HG03558 (cell line): ENCODE measurements at regions not wholly inside any gene's neighbourhood (a gene's known extent, or its start where the extent isn't known, plus 50 kb on each side); places are given as distances from the start of the nearest gene placed in this dataset.

ENCODE experiments used
- ATAC-seq: cut with Tn5 transposase; IDR thresholded peaks from one replicate; pipeline ENCODE4 v1.9.1; 2021; ENCODE audit warnings: moderate number of reproducible peaks; ENCODE audit not compliant: unreplicated experiment; ENCODE audit errors: extremely low read depth

DNA sequence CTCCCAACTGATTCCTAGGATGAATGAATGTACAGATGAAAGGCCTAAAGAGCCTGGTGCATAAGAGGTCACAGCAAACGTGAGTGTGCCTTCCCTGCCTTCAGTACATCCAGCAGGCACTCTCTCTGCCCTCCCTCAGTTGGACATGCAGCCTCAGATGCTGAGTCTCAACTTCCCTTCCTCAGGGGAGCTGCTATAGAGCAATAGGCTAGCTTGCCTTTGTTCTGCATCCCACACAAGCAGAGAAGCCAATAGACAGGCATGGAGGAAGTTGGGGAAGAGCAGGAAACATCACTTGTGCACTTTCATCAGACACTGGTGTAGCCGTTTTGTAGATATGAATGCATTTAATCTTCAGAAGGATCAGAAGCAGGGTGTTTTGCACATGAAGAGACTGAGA, 147.5 kb upstream of the THBS1 start:
- no peak for ATAC-seq

DNA sequence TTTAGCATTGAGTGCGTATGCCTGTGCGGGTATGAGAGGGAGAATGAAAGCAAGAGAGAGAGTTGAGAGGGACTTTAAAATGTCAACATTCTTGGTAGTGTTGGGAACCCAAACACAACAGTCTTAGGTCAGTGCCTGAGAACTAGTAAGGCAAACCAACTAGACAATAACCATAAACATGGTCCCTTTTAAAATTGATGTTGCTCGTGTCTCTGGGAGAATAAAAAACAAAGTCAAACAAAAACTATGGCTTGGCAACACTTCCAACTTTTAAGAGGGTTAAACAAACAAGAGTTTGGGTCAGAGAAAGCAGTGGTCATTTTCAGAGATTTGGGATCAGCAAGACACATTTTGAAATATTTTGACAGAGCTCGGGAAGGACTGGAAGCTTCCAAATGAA, 146.7 kb upstream of the THBS1 start:
- no peak for ATAC-seq

DNA sequence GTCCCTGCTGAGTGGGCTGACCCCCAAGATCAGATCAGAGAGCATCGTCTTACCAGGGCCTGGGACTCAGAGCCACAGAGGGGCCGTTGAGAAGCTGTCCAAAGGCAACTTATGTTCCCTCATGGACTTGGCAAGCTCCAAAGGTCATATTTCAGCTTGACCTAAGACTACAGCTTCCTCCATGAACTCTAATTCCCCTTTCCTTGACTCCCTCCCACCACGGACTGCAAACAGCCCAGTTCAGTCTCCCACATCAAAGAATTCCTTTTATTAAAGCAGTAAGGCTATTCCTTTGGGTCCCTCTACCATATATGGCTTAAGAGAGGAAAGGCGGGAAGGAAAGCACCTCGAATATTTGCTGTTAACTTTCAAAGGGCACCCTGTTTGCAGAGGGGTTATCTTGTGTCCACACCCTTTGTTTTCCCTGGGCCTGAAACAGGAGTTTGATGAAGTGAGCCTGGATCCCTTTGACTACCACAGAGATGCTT, 146.1 kb upstream of the THBS1 start:
- ATAC-seq, result no peak

DNA sequence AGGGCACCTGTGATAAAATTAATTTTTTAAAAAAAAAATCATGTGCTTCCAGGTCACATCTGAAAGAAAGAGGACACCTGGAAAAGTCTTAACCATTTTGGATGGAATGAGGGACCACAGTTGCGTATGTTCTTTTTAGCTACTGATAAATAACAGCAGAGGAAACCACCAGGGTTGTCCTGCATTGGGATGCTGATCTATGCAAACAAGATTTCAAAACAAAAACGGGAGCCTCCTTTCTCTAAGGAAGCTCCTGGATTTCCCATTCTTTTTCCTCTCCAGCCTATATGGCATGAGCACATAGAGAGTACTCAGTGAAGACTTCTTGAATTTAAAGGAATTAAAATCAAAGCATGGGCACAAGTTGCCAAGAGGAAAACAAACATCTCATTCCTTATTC, 145.6 kb upstream of the THBS1 start:
- no peak for ATAC-seq

DNA sequence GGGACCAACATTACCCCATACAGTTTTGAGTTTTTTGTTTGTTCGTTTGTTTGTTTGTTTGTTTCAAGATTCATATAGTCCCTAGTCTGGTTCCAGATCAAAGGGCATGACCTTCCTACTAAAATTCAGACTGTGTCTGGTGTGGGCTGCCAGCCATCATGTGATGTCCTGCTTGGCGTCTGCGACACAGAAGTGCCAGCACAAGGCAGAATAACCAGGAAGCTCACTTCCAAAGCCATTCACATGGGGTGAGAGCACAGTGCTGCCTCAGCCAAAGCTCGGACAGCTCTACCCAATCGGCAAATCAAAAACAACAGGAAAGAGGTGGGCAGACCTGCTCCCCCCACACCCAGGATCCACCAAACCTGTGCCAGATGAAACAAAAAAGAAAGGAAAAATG, 142.6 kb upstream of the THBS1 start:
- ATAC-seq, result no peak

DNA sequence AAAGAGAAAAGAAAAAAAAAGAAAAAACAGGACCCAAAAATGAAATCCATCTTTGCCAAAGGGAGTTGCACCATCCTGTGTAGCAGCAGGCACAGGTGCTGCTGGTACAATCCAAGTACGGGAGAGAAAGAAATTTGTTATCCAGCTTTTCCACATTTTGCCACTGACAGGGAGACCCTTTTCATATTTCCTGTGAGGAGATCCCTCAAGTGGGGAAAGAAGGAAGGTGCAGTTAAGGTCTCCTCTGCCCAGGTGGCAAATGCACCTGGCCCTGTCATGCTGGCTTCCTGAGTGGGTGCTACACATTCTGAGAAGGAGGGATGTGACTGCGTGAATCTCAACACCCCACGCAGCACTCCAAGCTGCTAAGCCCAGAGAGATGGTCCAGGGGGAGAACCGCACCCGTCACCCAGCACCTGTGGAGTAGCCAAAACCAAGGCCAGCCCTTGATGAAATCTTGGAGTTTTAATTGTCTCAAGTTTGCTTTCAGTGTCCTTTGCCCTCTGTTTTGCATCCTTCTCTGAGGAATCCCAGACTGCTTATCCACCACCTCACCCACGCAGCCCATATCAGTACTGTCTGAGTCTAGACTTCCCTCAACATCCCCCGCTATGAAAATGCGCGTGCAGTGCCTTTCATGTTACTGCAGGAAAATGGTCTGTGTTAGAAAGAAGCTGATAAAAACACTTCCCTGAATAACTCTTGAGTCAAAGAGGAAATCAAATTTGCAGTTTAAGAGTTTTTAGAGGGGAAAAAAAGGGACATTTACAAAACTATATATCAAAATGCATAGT, 141.9 kb upstream of the THBS1 start:
- no peak for ATAC-seq

DNA sequence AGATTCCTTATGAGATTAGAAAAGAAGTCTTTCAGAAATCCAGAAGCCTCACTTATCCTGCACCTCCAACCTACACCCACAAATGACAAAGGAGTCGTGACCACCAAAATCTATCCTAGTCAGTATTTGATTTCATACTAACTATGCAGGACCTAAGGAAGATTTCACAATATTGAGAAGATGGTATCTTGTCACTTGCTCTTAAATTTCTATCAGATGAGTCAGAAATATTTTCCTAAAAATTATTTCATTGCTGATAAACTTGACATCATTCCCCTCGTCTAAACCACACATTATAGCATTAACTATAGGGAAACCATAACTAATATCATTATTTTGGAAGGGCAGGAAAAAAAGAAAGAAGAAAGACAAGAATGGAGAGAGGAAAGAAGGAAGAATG, 138.0 kb upstream of the THBS1 start:
- no peak for ATAC-seq

DNA sequence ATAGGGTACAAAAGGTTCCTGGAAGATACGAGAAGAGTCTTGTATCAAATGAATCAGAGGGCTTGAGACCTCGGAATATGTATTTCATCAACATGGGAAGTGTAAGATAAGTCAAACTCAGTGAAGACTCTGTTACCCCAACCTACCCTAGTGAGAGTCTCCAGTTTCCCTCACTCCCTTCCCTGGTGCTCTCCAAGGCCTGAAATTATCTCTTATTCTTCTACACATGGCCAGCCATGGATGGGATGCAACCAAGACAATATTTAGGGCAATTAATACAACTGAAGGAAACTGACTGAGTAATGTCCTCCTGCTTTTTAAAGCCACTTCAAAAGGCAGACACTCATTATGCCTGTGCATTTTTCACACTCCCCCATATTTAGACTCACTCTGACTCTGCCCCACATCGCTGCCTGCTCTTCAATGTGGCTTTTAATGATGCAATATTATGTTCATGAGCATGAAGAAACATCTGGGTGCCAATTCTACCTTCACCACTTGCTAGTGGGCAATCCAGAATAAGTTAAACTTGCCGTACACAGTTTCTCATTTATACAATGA, 137.1 kb upstream of the THBS1 start:
- ATAC-seq, result no peak

DNA sequence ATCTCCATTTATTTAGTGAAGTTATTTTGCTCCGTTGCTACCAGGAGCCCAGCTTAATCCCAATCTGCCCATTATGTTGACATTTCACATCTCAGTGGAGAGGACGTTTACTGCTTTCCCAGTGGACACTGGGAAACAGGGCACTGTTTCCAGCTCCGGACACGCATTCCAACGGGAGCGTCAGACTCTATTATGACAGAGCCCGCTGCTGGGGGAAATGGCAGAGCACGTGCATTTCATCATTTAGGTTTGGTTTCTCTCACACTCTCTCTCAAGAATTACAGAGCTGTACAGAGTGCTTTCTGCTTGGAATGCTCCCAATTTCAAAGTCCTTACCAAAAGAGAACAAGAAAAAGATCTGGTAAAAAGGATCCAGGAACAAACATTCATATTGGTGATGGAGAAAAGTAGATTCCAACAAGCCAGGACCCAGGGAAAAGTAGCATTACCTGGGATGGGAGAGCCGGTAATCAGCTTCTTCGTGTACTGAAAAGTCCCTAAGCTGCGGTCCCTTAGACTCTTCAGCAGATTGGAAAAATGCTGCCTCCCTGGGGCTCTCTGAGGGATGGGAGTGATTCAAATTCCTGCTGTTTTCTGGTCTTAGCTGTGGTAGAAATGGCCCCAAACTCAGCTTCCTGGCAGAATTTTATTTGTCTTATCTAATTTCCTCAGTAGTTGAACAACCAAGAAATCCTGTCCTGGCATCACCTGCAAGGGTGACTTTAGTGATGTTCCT, 136.0 kb upstream of the THBS1 start:
- ATAC-seq, result no peak

DNA sequence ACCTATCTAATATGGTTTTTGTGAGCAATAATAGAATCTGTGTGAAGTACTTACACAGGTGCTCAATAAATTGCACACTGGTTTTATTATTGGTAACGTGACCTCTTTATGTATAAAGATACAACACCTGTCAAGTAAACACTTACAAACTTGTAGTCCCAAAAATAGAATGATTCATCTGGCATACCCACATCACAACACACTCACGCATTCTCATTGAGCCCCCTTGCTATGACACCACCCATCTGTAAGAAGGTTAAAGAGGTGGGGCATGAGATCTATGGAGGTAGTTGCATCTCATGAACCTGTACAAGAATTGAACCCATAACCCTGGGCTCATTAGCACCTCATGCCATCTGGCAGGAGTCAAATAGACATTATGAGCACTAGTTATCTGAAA, 134.9 kb upstream of the THBS1 start:
- ATAC-seq, result no peak

DNA sequence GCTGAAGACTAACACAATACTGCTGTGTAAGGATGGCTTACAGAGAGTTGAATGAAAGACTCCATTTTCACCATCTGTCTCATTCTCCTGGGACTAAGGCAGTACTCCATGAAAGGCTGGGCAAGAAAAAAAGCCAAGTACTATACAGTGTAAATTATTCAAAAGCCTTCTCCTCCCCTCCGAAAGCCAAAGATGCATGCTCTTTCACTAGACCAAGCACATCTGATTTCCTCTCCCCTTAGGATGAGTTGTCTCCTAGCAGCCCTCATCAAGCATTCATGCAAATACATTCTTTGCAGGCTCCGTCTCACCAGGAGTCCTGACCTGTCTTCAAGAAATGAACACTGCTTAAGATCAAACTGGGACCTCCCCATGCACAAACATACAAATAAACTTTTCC, 133.5 kb upstream of the THBS1 start:
- ATAC-seq, result no peak

DNA sequence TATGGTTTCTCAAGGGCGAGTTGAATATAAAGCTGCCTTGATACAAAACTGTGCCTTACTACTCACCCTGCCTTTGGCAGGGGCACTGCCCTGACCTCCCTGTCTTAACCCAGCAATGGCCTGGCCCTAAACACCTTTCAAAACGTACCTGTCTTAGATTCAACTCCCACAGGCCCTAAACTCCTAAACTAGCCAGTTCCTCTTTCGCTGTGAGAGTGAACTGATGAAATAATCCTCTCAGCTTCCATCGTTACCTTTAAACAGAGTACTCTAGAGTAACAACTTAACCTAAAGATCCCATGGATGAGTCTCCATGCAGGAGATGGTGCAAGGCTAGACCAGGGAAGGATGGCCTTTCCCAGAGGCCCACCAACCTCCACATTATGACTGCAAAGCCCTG, 133.0 kb upstream of the THBS1 start:
- no peak for ATAC-seq

DNA sequence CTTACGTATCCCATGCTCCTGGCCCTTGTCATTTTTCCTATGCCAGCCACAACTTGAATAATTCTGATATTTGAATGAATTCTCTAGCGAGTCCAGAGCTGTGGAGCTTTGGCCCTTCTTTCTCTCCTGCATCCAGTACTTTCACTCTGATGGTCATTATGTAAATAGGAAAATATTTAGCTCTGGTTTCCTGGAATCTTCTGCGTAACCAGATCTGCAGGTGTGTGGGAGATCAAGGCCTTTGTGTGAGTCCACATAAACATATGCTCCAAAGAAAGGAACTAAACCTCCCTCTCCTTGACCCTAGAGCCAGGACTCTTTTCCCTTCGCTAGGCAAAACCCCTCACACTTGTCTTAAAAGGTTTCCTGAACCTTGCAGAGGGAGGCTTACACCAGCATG, 132.5 kb upstream of the THBS1 start:
- ATAC-seq, result no peak

DNA sequence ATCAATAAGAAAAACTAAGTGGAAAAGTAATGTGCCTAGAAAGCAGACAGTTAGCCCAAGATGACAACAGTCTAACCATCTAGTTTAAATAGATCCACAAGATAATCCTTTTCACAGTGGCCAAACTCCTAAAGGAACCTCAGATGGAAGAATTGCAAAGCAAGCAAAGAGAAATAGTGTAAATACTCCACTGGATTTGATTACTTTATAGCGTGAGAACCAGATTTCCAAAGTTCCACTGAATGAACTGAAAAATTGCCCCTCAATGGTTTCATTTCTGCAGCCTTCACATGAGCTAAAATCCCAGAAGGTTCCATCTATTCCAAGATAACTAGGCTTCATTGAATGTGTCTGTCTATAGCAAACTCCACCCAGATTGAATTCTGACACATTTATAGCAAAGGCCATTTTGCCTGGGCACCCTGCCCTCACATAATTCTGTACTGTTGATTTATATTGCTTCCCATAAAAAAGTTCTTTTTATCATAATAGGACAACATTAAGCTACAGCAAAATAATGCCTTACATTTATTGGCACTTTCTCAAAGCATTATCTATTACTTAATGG, 129.7 kb upstream of the THBS1 start:
- ATAC-seq, result no peak

DNA sequence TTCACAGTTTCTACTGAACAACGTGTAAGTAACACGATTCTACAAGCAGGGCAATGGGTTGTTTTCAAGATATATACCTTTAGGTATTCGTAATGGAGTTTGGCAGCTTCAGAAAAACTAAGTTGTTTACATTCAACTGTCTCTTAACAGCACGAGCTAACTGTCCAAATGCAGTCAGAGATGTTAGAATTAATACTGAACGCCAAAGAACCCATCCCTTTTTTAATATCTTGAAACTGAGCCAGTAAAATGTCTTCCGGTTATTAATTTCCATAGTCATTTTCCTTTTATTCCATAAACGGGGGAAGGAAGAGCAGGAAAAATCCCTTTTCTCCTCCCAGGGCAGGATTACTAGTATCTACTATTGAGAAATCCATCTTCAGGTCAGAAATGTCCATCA, 129.0 kb upstream of the THBS1 start:
- no peak for ATAC-seq

DNA sequence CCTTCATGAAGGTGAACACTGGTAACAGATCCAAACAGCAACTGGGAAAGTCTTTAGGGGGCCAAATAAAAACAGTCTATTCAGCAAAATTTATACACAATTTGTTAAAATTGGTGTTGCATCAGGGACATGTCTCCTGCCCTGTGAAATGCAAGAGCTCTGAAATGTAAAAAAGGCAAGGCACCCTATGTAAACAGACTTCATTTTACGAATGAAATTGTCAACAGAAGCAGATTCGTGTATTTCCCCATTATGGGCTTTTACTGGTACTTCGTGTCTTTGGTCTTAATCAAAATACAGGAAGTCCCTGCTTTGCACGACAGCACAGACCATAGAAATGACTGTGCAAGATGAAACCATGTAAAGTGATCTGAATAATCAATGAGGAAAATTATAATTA, 127.3 kb upstream of the THBS1 start:
- peak; percentile 56 for ATAC-seq

DNA sequence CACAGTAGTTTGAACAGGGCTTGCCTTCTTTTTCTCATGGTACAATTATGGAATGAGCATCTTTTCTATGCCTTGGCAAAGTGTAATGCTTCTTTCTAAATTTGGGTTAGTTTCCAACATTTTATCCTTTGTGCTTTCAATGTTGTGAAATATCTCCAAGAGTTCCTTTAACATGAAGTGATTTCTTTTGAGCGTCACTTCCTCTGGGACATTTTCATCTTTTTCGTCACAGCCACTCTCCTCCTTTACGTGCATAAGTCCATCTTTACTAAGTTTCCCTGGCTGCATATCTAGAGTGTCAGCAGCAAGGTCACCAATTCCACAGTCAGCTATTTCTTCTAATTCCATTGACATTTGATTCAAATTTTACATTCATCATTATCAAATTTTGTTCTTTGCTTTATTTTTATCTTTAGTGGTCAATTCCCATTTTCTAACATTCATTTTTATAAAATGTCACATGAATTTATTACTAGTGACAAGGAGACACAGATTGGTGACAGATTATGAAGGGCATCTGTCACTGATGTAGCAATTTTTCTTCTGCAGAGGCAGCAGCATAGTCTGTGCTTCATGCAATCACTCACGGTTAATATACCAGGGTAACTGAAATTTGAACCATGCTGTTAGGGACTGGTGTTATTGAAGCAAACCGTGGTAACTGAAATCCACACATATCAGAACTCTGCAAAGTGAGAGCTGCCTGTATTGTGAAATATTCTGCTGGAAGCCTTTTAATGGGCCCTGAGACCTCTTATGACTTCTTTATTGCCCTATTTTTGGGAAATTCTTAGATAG, 126.5 kb upstream of the THBS1 start:
- ATAC-seq, result no peak

DNA sequence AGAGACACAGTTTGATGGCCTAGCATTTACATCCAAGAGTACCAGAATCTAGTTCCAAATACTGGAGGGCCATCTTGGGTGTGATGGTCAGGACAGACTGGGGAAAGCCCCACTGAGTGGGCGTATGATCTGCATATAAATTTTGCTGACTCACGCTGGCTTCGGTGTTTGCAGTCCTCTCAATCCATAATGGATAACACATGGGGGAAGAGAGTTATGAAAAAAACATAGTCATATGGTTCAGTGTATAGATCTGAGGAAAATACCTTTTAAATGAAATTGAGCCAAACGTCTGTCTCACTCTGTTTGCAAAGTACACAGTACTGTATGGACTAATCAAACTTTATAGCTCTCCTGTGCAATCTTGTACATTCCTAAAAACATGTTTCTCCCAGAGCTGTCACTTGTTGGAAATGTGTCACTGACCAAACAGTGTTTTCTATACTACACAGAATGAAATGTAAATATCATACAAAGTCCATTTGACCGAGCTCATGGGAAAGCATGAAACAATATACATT, 125.3 kb upstream of the THBS1 start:
- no peak for ATAC-seq

DNA sequence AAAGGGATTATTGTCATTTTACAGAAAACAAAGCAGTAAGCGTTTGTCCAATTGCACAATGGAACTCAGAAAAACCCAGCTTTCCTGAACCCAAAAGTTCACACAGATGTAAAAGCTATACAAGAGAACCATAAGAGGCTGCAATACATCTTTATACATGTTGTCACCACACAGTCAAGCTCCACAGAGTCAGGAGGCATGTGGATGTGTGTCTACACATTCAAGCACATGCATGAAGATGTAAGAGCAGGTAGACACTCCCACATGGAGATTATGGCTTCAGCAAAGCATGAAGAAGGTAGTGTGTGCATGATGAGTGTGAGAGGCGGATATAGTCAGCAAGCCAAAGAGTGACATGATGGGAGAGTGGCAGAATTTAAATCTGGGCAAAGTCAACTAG, 124.7 kb upstream of the THBS1 start:
- ATAC-seq, result no peak
